ENCODE measurements at regions not wholly inside any gene's neighbourhood (a gene's known extent, or its start where the extent isn't known, plus 50 kb on each side); places are given as distances from the start of the nearest gene placed in this dataset.

- Histone ChIP-seq H3K27ac (replicated peaks) (peak overlapping the region; percentile 68), H3K4me3 (replicated peaks; ENCODE audit: insufficient read depth, low read length) (peak overlapping the region; percentile 59), H3K27me3 (ENCODE audit: insufficient read depth, poor library complexity, severe bottlenecking) (no peaks in the 10 kb centered on the region)
- DNase-seq (ENCODE audit: low read depth in 1 of 2, low spot score in 1 of 2) = peak; percentile 82 to 93
- TF ChIP-seq, protein P1, sequence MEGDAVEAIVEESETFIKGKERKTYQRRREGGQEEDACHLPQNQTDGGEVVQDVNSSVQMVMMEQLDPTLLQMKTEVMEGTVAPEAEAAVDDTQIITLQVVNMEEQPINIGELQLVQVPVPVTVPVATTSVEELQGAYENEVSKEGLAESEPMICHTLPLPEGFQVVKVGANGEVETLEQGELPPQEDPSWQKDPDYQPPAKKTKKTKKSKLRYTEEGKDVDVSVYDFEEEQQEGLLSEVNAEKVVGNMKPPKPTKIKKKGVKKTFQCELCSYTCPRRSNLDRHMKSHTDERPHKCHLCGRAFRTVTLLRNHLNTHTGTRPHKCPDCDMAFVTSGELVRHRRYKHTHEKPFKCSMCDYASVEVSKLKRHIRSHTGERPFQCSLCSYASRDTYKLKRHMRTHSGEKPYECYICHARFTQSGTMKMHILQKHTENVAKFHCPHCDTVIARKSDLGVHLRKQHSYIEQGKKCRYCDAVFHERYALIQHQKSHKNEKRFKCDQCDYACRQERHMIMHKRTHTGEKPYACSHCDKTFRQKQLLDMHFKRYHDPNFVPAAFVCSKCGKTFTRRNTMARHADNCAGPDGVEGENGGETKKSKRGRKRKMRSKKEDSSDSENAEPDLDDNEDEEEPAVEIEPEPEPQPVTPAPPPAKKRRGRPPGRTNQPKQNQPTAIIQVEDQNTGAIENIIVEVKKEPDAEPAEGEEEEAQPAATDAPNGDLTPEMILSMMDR (IDR thresholded peaks at IDR 0.05; ENCODE audit: insufficient read depth, low read length) = no peak
- TF ChIP-seq SPI1 (IDR thresholded peaks at IDR 0.05; ENCODE audit: borderline replicate concordance, low read depth) (peak; percentile 96), POLR2AphosphoS5 (IDR thresholded peaks at IDR 0.05; ENCODE audit: low read depth) (peak; percentile 80; the same call in 1 of the 2 replicates)
Measured at GRCh38 chr9:6703898-6704639, 53.7 kb upstream of the KDM4C start.

DNA sequence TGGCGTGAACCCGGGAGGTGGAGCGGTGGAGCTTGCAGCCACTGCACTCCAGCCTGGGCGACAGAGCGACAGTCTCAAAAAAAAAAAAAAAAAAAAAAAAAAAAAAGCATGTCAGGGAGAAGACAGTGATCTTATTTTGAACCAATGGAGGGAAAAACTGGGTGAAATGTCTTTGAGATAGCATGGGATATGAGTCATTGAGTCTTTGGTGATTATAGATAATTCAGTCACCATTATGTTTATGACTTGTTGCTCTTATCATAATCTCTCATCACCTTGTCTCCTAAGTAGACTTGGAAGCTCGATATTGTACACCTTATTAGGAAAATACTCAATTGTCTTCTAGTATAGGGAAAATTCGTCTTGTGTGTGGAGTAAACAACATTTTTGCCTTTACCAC is 55.1 kb upstream of the KDM4C start:
- no peaks in the 10 kb centered on the region for H3K27me3 ChIP-seq (ENCODE audit: insufficient read depth, poor library complexity, severe bottlenecking)
- H3K27ac ChIP-seq (replicated peaks) = no peak overlapping the region
- no peak for DNase-seq (ENCODE audit: low read depth in 1 of 2, low spot score in 1 of 2)
- no peak overlapping the region for H3K4me3 ChIP-seq (replicated peaks; ENCODE audit: insufficient read depth, low read length)
- TF ChIP-seq POLR2AphosphoS5 (IDR thresholded peaks at IDR 0.05; ENCODE audit: low read depth) (no peak), REST (IDR thresholded peaks at IDR 0.05; ENCODE audit: insufficient replicate concordance, low read depth) (no peak), SPI1 (IDR thresholded peaks at IDR 0.05; ENCODE audit: borderline replicate concordance, low read depth) (no peak), GABPA (IDR thresholded peaks at IDR 0.05; ENCODE audit: low read depth) (no peak)
- TF ChIP-seq, protein P1 (IDR thresholded peaks at IDR 0.05; ENCODE audit: insufficient read depth, low read length) = no peak

DNA sequence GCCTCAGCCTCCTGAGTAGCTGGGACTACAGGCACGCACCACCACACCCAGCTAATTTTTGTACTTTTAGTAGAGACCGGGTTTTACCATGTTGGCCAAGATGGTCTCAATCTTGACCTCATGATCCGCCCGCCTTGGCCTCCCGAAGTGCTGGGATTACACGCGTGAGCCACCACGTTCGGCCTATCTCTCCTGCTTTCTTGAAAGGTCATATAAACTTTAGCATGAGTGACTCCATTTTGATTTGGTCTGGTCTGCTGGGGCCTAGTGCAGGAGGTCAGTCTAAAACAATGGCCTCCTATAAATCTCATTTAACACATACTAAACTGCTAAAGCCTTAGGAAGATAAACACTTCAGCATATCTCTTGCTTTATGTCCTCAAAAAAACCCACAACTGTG is 50.6 kb upstream of the GLDC start:
- TF ChIP-seq REST (IDR thresholded peaks at IDR 0.05; ENCODE audit: insufficient replicate concordance, low read depth) = no peak
- Histone ChIP-seq H3K27me3 (ENCODE audit: insufficient read depth, poor library complexity, severe bottlenecking) (no peaks in the 10 kb centered on the region), H3K4me3 (replicated peaks; ENCODE audit: insufficient read depth, low read length) (no peak overlapping the region), H3K27ac (replicated peaks) (no peak overlapping the region)
- no peak for DNase-seq (ENCODE audit: low read depth in 1 of 2, low spot score in 1 of 2)

GRCh38 chr9:6695121-6695814 is 49.7 kb upstream of the GLDC start:
- TF ChIP-seq POLR2AphosphoS5 (IDR thresholded peaks at IDR 0.05; ENCODE audit: low read depth) (no peak), GABPA (IDR thresholded peaks at IDR 0.05; ENCODE audit: low read depth) (no peak), REST (IDR thresholded peaks at IDR 0.05; ENCODE audit: insufficient replicate concordance, low read depth) (no peak), SPI1 (IDR thresholded peaks at IDR 0.05; ENCODE audit: borderline replicate concordance, low read depth) (no peak)
- TF ChIP-seq, protein P1 (IDR thresholded peaks at IDR 0.05; ENCODE audit: insufficient read depth, low read length) = no peak
- H3K4me3 ChIP-seq (replicated peaks; ENCODE audit: insufficient read depth, low read length) = no peak overlapping the region
- no peaks in the 10 kb centered on the region for H3K27me3 ChIP-seq (ENCODE audit: insufficient read depth, poor library complexity, severe bottlenecking)
- DNase-seq (ENCODE audit: low read depth in 1 of 2, low spot score in 1 of 2) = no peak
- H3K27ac ChIP-seq (replicated peaks) = no peak overlapping the region
